ENCODE measurements at regions not wholly inside any gene's neighbourhood (a gene's known extent, or its start where the extent isn't known, plus 50 kb on each side); places are given as distances from the start of the nearest gene placed in this dataset.

- intact Hi-C loops (cut with micrococcal nuclease) = no loop called here
- Histone ChIP-seq H3K27me3 (ENCODE audit: low read depth) (no peaks in the 10 kb centered on the region), H3K9me3 (replicated peaks) (no peaks in the 10 kb centered on the region), H3K4me3 (no peak overlapping the region), H3K36me3 (no peaks in the 10 kb centered on the region), H3K4me1 (peaks cover 17% of the 10 kb centered on the region), H3K27ac (replicated peaks) (no peak overlapping the region)
- TF ChIP-seq, protein P1, sequence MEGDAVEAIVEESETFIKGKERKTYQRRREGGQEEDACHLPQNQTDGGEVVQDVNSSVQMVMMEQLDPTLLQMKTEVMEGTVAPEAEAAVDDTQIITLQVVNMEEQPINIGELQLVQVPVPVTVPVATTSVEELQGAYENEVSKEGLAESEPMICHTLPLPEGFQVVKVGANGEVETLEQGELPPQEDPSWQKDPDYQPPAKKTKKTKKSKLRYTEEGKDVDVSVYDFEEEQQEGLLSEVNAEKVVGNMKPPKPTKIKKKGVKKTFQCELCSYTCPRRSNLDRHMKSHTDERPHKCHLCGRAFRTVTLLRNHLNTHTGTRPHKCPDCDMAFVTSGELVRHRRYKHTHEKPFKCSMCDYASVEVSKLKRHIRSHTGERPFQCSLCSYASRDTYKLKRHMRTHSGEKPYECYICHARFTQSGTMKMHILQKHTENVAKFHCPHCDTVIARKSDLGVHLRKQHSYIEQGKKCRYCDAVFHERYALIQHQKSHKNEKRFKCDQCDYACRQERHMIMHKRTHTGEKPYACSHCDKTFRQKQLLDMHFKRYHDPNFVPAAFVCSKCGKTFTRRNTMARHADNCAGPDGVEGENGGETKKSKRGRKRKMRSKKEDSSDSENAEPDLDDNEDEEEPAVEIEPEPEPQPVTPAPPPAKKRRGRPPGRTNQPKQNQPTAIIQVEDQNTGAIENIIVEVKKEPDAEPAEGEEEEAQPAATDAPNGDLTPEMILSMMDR (IDR thresholded peaks at IDR 0.05; ENCODE audit: borderline replicate concordance) = no peak
- DNase-seq = no peak
These were observed 449.5 kb upstream of the ZMIZ1 start for GRCh38 chr10:78619115-78619851.

DNA sequence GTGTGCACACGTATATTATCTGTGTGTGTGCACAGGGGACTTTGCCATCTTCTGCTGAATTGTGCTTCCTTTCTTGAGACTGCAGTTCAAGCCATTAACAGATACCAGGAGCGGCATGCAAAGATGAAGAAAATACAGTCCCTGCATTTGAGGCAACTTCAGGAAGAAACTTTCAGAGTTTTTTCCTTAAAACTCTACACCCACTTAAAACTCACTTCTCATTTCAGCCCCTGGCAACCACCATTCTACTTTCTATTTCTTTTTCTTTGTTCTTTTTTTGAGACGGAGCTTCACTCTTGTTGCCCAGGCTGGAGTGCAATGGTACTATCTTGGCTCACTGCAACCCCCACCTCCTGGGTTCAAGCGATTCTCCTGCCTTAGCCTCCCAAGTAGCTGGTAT, 448.9 kb upstream of the ZMIZ1 start:
- DNase-seq = no peak
- no peaks in the 10 kb centered on the region for H3K9me3 ChIP-seq (replicated peaks)
- H3K4me3 ChIP-seq = no peak overlapping the region
- intact Hi-C loops (cut with micrococcal nuclease) = no loop called here
- no peak overlapping the region for H3K27ac ChIP-seq (replicated peaks)
- no peaks in the 10 kb centered on the region for H3K36me3 ChIP-seq
- TF ChIP-seq, protein P1 (IDR thresholded peaks at IDR 0.05; ENCODE audit: borderline replicate concordance) = no peak
- peaks cover 21% of the 10 kb centered on the region for H3K4me1 ChIP-seq
- no peaks in the 10 kb centered on the region for H3K27me3 ChIP-seq (ENCODE audit: low read depth)

GRCh38 chr10:78620985-78621799, 447.6 kb upstream of the ZMIZ1 start:
- no peak for DNase-seq
- TF ChIP-seq, protein P1 (IDR thresholded peaks at IDR 0.05; ENCODE audit: borderline replicate concordance) = no peak
- no peak overlapping the region for H3K27ac ChIP-seq (replicated peaks)
- no peaks in the 10 kb centered on the region for H3K36me3 ChIP-seq
- H3K4me3 ChIP-seq = no peak overlapping the region
- intact Hi-C loops (cut with micrococcal nuclease) = no loop called here
- no peaks in the 10 kb centered on the region for H3K27me3 ChIP-seq (ENCODE audit: low read depth)
- H3K9me3 ChIP-seq (replicated peaks) = no peaks in the 10 kb centered on the region
- peaks cover 21% of the 10 kb centered on the region for H3K4me1 ChIP-seq

DNA sequence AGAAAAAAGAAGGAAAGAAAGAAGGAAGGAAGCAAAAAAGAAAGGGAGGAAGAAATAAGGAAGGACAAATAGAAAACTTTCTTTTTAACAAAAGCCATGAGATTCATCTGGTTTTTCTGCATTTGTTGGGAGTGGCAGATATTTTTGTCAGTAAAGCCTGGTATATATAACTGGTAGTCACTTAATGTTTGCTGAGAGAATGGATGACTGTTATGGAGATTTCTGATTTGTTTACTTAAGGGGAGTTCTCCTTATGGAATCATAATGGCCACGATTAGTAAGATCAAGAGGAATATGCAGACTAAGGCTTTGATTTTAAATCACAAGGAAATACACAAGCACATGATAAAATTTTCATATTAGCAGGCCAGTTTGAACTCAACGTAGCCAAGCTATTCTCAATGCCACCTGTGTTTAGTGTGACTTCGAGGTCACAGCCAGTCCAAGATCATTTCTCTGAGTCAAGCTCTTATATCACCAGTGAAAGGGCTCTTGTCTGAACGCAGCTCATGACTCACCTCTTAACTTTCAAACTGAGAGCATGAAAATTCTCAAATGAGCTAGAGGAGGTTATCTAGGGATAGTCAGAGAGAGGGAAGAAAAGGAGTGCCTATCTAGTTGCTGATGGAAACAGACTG, 445.1 kb upstream of the ZMIZ1 start:
- TF ChIP-seq, protein P1 (IDR thresholded peaks at IDR 0.05; ENCODE audit: borderline replicate concordance) = no peak
- Histone ChIP-seq H3K27me3 (ENCODE audit: low read depth) (no peaks in the 10 kb centered on the region), H3K4me1 (peaks cover 13% of the 10 kb centered on the region), H3K4me3 (no peak overlapping the region), H3K27ac (replicated peaks) (peak overlapping the region; percentile 37), H3K36me3 (no peaks in the 10 kb centered on the region), H3K9me3 (replicated peaks) (no peaks in the 10 kb centered on the region)
- no peak for DNase-seq
- intact Hi-C loops (cut with micrococcal nuclease) = no loop called here

DNA sequence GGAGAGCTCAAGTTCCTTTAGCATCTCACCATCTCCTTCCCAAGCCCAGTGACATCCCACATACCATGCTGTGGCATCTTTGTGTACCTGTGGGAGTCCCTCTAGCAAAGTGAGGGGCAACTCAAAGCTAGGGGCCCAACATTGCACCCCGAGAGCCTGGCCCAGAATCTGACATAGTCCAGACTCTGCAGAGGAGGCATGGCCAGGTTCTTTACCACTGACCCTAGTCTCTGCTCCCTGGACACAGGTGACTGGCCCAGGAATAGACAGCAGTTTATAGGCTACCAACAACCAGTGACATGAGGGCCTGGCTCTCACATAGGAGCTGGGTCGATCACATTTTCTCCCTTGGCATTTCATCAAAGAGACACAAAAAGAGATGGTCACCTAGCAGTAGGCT, 444.0 kb upstream of the ZMIZ1 start:
- no peak overlapping the region for H3K27ac ChIP-seq (replicated peaks)

More for the DNA sequence above, 444.0 kb upstream of the ZMIZ1 start:
- Histone ChIP-seq H3K36me3 (no peaks in the 10 kb centered on the region), H3K9me3 (replicated peaks) (no peaks in the 10 kb centered on the region), H3K4me1 (peaks cover 13% of the 10 kb centered on the region), H3K27me3 (ENCODE audit: low read depth) (no peaks in the 10 kb centered on the region), H3K4me3 (no peak overlapping the region)
- intact Hi-C loops (cut with micrococcal nuclease) = no loop called here
- TF ChIP-seq, protein P1 (IDR thresholded peaks at IDR 0.05; ENCODE audit: borderline replicate concordance) = no peak
- DNase-seq = no peak
